Large intestine (tissue), 3 donors: ENCODE measurements at regions not wholly inside any gene's neighbourhood (a gene's known extent, or its start where the extent isn't known, plus 50 kb on each side); places are given as distances from the start of the nearest gene placed in this dataset.
"Not testable (repeated sequence)": the region's sequence is repeated elsewhere in the genome, so short reads cannot be mapped to it uniquely, and the experiment has no call there.

ENCODE experiments used
- DNase-seq, 2 donors: peaks; one replicate each; pipeline versions ENCODE4 v3.0.0 to v3.0.0-alpha.2; 2013
- H3K27ac ChIP-seq: one replicate; pipeline ENCODE4 v1.5.1; 2013; ENCODE audit warnings: low read length
- H3K27me3 ChIP-seq: 2 replicates; pipeline ENCODE4 v1.6.1; 2013; ENCODE audit warnings: low read length; ENCODE audit not compliant: control insufficient read depth, insufficient read depth
- H3K36me3 ChIP-seq: 2 replicates; pipeline ENCODE4 v1.6.1; 2013; ENCODE audit warnings: low read length; ENCODE audit not compliant: control insufficient read depth, insufficient read depth
- H3K4me1 ChIP-seq: one replicate; pipeline ENCODE4 v1.6.1; 2013; ENCODE audit warnings: low read length; ENCODE audit not compliant: control insufficient read depth, insufficient read depth
- H3K4me3 ChIP-seq: one replicate; pipeline ENCODE4 v1.5.1; 2013; ENCODE audit warnings: low read length
- H3K9me3 ChIP-seq: one replicate; pipeline ENCODE4 v1.6.1; 2013; ENCODE audit warnings: mild to moderate bottlenecking, low read depth, low read length, moderate library complexity; ENCODE audit not compliant: control insufficient read depth
- WGBS: methylation state at CpG from one replicate; pipeline ENCODE4 v1.1.5; 2013; ENCODE audit warnings: low lambda C conversion rate; ENCODE audit not compliant: insufficient coverage; 5-methylcytosine and 5-hydroxymethylcytosine counted together

- Histone ChIP-seq H3K9me3 (no peaks in the 10 kb centered on the region), H3K4me3 (no peak overlapping the region), H3K4me1 (no peaks in the 10 kb centered on the region), H3K27ac (no peak overlapping the region), H3K36me3 (no peaks in the 10 kb centered on the region), H3K27me3 (no peaks in the 10 kb centered on the region)
- WGBS, result no CpG with 5 or more reads among the region's 4 CpGs
- no peak for DNase-seq
These were observed 236.1 kb downstream of the BUB3 start for GRCh38 chr10:123390332-123390731.

DNA sequence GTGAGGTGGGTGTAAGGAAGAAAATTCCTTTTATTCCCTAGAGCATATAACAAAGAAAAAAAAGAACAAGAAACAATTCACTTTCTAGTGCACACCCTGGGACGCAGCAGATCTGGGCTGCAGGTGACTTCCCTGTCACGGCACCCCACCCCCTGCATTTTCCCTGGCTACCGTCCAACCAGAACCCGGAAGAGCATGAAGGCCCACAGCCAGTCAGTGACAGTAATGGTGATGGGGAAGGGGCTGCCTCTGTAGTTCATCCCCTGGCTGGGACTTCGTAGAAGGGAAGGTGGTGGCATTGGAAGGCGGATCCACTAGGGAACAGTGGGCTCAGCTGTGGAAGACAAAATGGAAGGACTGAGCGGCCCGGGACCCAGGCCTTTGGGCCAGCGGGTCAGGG lies 236.7 kb downstream of the BUB3 start:
- WGBS, result no CpG with 5 or more reads among the region's 9 CpGs
- no peaks in the 10 kb centered on the region for H3K4me1 ChIP-seq
- H3K4me3 ChIP-seq, result no peak overlapping the region
- H3K36me3 ChIP-seq, result no peaks in the 10 kb centered on the region
- no peaks in the 10 kb centered on the region for H3K9me3 ChIP-seq
- H3K27me3 ChIP-seq, result no peaks in the 10 kb centered on the region
- no peak overlapping the region for H3K27ac ChIP-seq
- DNase-seq, result no peak

DNA sequence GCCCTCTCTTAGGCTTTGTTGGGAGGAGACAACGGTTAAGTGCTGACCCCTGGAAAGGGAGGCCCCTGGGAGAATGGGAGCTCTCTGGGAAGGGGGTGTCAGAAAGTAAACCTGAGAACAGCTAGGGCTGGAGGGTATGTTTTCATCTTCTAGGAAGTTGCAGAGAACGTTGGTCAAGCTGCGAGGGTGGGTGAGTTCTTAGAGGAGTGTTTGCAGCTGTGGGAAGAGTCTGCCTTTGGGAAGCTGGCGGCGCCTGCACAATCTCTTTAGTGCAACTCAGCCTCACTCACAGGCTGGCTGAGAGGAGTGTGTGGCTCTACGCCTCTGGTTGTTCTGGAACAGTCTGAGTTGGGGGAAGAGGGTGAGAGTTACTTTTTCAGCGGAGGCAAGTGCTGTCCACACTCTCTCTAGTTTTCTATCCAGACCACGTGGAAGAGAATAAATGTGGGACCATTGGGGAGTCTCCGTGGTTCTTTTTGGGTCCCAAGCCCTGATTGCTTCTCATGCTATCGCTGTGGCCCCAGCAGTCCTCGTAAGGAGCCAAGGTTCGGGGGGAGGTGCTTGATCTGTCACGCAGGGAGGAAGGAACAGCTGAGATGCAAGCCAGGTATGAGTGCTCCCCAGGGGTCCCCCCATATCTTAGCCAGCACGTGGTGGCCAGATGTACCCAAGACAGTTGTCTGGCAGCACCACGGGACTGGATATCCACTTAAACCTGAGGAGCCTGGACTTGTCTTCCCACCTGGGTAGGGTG lies 237.2 kb downstream of the BUB3 start:
- Histone ChIP-seq H3K4me3 (no peak overlapping the region), H3K27me3 (no peaks in the 10 kb centered on the region), H3K9me3 (no peaks in the 10 kb centered on the region), H3K4me1 (no peaks in the 10 kb centered on the region), H3K27ac (no peak overlapping the region), H3K36me3 (no peaks in the 10 kb centered on the region)
- no peak for DNase-seq
- no CpG with 5 or more reads among the region's 15 CpGs for WGBS

DNA sequence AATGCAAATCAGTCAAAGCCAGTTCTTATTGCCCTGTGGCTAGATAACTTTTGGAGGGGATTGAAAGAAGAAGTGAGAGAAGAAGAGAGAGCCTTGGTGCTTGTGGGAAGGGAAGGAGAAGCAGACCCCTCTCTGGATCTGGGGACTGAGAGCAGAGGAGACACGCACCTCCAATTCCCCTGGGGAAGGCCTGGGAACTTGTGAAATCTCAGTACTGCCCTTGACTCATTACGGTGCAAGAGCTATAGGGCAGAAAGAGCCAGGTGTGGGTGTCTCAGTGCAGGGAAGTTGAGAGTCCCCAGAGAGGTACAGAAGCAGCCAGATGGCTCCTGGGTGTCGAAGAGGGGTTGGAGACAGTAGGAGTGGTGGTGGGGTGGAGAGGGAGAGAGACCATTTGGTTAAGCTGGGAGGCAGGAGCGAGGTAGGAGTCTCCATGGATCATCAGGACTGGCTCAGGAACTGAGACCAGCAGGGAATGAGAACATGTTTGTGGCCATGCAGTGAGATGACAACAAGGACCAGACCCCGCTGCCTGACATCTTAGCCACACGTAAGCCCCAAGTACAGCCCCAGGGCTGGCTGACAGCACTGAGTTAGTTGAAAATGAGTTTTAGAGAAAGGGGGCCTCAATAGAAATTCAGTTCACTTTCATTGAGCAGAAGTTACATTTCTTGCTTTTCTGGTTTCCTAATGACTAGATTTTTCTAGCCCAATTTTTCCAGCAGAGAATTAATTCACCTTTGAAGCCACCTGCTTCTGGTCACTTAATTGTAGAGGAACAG lies 238.2 kb downstream of the BUB3 start:
- no peaks in the 10 kb centered on the region for H3K27me3 ChIP-seq
- H3K4me3 ChIP-seq, result no peak overlapping the region
- H3K36me3 ChIP-seq, result no peaks in the 10 kb centered on the region
- WGBS, result no CpG with 5 or more reads among the region's 6 CpGs
- no peak overlapping the region for H3K27ac ChIP-seq
- DNase-seq, result no peak
- no peaks in the 10 kb centered on the region for H3K9me3 ChIP-seq
- no peaks in the 10 kb centered on the region for H3K4me1 ChIP-seq

- H3K27me3 ChIP-seq, result no peaks in the 10 kb centered on the region
- no peaks in the 10 kb centered on the region for H3K4me1 ChIP-seq
- H3K27ac ChIP-seq, result no peak overlapping the region
- no peak overlapping the region for H3K4me3 ChIP-seq
- DNase-seq, result no peak
- H3K36me3 ChIP-seq, result no peaks in the 10 kb centered on the region
- WGBS, result no CpG with 5 or more reads among the region's 3 CpGs
- no peaks in the 10 kb centered on the region for H3K9me3 ChIP-seq
These were observed 239.0 kb downstream of the BUB3 start for GRCh38 chr10:123393170-123393569.

DNA sequence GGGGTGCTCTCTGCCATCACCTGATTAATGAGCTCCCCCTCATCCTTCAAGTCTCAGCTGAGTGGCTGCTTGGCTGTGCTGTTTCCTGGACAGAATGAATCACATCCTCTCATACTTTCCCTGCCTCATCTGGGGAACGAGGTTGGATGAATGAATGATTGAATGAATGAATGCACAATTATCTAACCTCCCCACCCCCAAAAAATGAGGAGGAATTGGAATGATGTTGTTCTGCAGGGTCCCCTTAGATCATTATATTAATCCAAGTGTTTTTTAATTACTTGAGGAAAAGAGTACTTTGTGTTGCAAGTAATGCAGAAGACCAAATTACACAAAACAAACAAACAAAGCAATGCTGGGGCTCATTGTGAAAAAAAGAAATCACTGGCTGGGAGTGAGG lies 240.2 kb downstream of the BUB3 start:
- Histone ChIP-seq H3K4me3 (no peak overlapping the region), H3K9me3 (no peaks in the 10 kb centered on the region), H3K36me3 (no peaks in the 10 kb centered on the region), H3K4me1 (no peaks in the 10 kb centered on the region), H3K27ac (no peak overlapping the region), H3K27me3 (no peaks in the 10 kb centered on the region)
- no CpG with 5 or more reads among the region's 1 CpG for WGBS
- DNase-seq, result no peak

DNA sequence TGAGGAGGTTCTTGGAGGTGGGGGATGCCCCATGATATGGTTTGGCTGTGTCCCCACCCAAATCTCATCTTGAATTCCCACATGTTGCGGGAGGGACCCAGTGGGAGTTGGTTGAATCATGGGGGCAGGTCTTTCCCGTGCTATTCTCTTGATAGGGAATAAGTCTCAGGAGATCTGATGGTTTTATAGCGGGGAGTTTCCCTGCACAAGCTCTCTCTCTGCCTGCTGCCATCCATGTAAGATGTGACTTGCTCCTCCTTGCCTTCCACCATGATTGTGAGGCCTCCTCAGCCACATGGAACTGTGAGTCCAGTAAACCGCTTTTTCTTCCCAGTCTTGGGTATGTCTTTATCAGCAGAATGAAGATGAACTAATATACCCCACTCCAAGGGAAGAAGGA lies 241.0 kb downstream of the BUB3 start:
- DNase-seq, H3K27ac ChIP-seq, H3K9me3 ChIP-seq, H3K27me3 ChIP-seq, H3K4me1 ChIP-seq, H3K4me3 ChIP-seq, H3K36me3 ChIP-seq: not testable (repeated sequence)
- WGBS, result no CpG with 5 or more reads among the region's 4 CpGs

DNA sequence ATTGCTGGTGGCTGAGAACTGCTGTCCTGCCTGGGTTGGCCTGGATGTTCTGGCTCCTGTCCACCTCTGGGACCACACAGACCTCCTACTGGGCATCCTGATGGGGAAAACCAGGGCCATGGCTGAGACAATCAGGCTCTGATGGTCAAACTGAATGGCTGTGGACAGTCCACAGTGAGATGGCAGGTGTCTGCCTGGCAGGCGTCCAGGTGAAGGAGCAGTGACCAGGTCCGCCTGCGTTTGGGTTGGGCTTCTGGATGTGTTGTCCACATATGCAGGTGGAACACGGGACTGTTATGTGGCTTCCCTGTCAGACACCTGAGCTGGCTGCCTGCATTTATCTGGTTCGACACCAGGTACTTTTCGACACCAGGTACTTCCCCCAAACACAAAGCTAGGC lies 241.7 kb downstream of the BUB3 start:
- Histone ChIP-seq H3K27ac (no peak overlapping the region), H3K27me3 (no peaks in the 10 kb centered on the region), H3K36me3 (no peaks in the 10 kb centered on the region), H3K9me3 (no peaks in the 10 kb centered on the region), H3K4me1 (no peaks in the 10 kb centered on the region), H3K4me3 (no peak overlapping the region)
- no CpG with 5 or more reads among the region's 6 CpGs for WGBS
- no peak for DNase-seq

DNA sequence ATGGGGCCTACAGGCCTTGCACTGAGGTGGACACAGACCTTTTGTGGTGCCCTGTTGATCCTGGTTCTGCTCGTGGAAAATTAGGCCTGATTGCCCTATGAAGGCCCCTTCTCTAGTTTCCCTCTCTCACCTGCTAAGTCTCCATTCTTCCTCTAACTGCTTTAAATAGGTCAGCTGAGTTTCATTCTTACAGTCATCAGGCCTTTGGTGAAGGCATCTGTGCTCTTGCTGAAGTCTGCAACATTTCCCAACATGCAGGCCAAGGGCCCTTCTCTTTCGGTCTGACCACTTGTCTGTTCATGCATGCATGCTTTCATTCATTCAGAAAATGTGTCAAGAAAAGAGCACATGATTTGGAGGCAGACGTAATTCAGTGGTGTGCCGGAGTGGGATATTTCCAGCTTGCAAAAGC lies 244.0 kb downstream of the BUB3 start:
- H3K4me1 ChIP-seq, result no peaks in the 10 kb centered on the region
- H3K27ac ChIP-seq, result no peak overlapping the region
- DNase-seq, result no peak
- no peaks in the 10 kb centered on the region for H3K27me3 ChIP-seq
- no peak overlapping the region for H3K4me3 ChIP-seq
- 94% methylated on average over 3 of the region's 4 CpGs for WGBS
- H3K36me3 ChIP-seq, result no peaks in the 10 kb centered on the region
- H3K9me3 ChIP-seq, result no peaks in the 10 kb centered on the region

DNA sequence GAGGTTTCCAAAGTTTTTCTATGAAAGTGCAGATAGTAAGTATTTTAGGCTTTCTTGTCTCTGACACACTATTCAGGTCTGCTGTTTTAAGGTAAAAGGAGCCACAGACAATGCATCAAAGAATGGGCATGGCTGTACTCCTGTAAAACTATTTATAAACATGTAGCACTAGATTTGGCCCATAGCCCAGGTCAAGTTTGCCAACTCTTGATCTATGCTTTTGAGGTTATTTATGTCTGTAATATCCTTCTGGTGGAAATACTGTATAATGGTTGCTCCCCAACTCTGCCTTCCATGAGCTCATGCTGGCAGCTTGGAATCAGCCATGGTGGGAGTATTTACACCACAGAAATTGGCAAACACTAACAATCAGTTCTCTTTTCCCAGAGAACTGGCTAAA lies 244.6 kb downstream of the BUB3 start:
- no peak for DNase-seq
- Histone ChIP-seq H3K4me3 (no peak overlapping the region), H3K4me1 (no peaks in the 10 kb centered on the region), H3K27ac (no peak overlapping the region), H3K36me3 (no peaks in the 10 kb centered on the region), H3K9me3 (no peaks in the 10 kb centered on the region), H3K27me3 (no peaks in the 10 kb centered on the region)
